ENCODE measurements at regions not wholly inside any gene's neighbourhood (a gene's known extent, or its start where the extent isn't known, plus 50 kb on each side); places are given as distances from the start of the nearest gene placed in this dataset.
A peak's percentile ranks its signal among the peaks of the same experiment; 100 is the strongest.

- H3K4me3 ChIP-seq (ENCODE audit: low read length) = no peak overlapping the region
- peak; percentile 87 for DNase-seq (ENCODE audit: low read depth)
Measured at GRCh38 chr2:220227266-220227920, 600.0 kb downstream of the SLC4A3 start.

GRCh38 chr2:220228310-220229006 lies 601.0 kb downstream of the SLC4A3 start:
- no peak overlapping the region for H3K4me3 ChIP-seq (ENCODE audit: low read length)
- peak; percentile 95 for DNase-seq (ENCODE audit: low read depth)
- no peak for TF ChIP-seq CTCF (conservative IDR thresholded peaks at IDR 0.05; ENCODE audit: low read length)

More at GRCh38 chr2:220227266-220227920, 600.0 kb downstream of the SLC4A3 start:
- no peak for TF ChIP-seq CTCF (conservative IDR thresholded peaks at IDR 0.05; ENCODE audit: low read length)

- DNase-seq (ENCODE audit: low read depth) = no peak
- H3K4me3 ChIP-seq (ENCODE audit: low read length) = no peak overlapping the region
- TF ChIP-seq CTCF (conservative IDR thresholded peaks at IDR 0.05; ENCODE audit: low read length) = no peak
Measured at GRCh38 chr2:220240641-220241040, 613.2 kb downstream of the SLC4A3 start.

GRCh38 chr2:220241423-220241822 lies 614.0 kb downstream of the SLC4A3 start:
- TF ChIP-seq CTCF (conservative IDR thresholded peaks at IDR 0.05; ENCODE audit: low read length) = no peak
- no peak overlapping the region for H3K4me3 ChIP-seq (ENCODE audit: low read length)
- peak; percentile 22 for DNase-seq (ENCODE audit: low read depth)

- no peak for TF ChIP-seq CTCF (conservative IDR thresholded peaks at IDR 0.05; ENCODE audit: low read length)
- DNase-seq (ENCODE audit: low read depth) = peak; percentile 60
- no peak overlapping the region for H3K4me3 ChIP-seq (ENCODE audit: low read length)
Measured at GRCh38 chr2:220243571-220243970, 616.1 kb downstream of the SLC4A3 start.

GRCh38 chr2:220246386-220246785 lies 619.0 kb downstream of the SLC4A3 start:
- TF ChIP-seq CTCF (conservative IDR thresholded peaks at IDR 0.05; ENCODE audit: low read length) = no peak
- peak; percentile 77 for DNase-seq (ENCODE audit: low read depth)
- no peak overlapping the region for H3K4me3 ChIP-seq (ENCODE audit: low read length)

All from AG10803 (cell line).